CD4-positive, alpha-beta T cell (primary cell): ENCODE measurements at regions not wholly inside any gene's neighbourhood (a gene's known extent, or its start where the extent isn't known, plus 50 kb on each side); places are given as distances from the start of the nearest gene placed in this dataset.

Experiments used
- ATAC-seq: fragments of 200-7000 bp; cut with Tn5 transposase; one replicate; pipeline ENCODE4 v1.10.0; 2022; ENCODE audit warnings: mild to moderate bottlenecking; ENCODE audit not compliant: poor library complexity
- CTCF ChIA-PET: fragments of 350-600 bp; sonication (Branson Sonifier 250); formaldehyde crosslinking; loops from one replicate; lab custom pipeline; 2021; ENCODE audit warnings: antibody characterized with exemption, inconsistent platforms; lab: Charles Lee
- POLR2A ChIA-PET: fragments of 350-600 bp; sonication (Branson Sonifier 250); formaldehyde crosslinking; loops from one replicate; lab custom pipeline; 2021; ENCODE audit warnings: antibody characterized with exemption, inconsistent platforms; lab: Charles Lee
- DNase-seq, 14 experiments: peaks; one replicate each; pipeline ENCODE4 v3.0.0-alpha.2; 2013 to 2020; ENCODE audit warnings: mixed read lengths in 2 of 14
- H3K27ac ChIP-seq, 2 donors: one replicate each; pipeline versions ENCODE4 v1.5.1 to v1.7.0; 2013; ENCODE audit warnings: low read length in 2 of 2, low read depth in 1 of 2, mild to moderate bottlenecking in 1 of 2
- H3K27me3 ChIP-seq, 2 experiments: 1 replicate in 1 of 2; 2 replicates in 1 of 2; pipeline versions ENCODE4 v1.6.1 to v1.7.0; 2013; ENCODE audit warnings: low read length in 2 of 2, control low read depth in 1 of 2, mild to moderate bottlenecking in 1 of 2, moderate library complexity in 1 of 2; ENCODE audit not compliant: insufficient read depth in 2 of 2, control insufficient read depth in 1 of 2
- H3K36me3 ChIP-seq: one replicate; pipeline ENCODE4 v1.6.1; 2013; ENCODE audit warnings: low read length, control low read depth; ENCODE audit not compliant: insufficient read depth
- H3K4me1 ChIP-seq: one replicate; pipeline ENCODE4 v1.6.1; 2013; ENCODE audit warnings: low read length, control low read depth; ENCODE audit not compliant: insufficient read depth
- H3K4me3 ChIP-seq: one replicate; pipeline ENCODE4 v1.5.1; 2013; ENCODE audit warnings: mild to moderate bottlenecking, low read length, moderate library complexity
- H3K9me3 ChIP-seq, 2 experiments: 1 replicate in 1 of 2; 2 replicates in 1 of 2; pipeline versions ENCODE4 v1.6.1 to v1.7.0; 2013; ENCODE audit warnings: low read length in 2 of 2, mild to moderate bottlenecking in 2 of 2, control low read depth in 1 of 2, moderate library complexity in 1 of 2; ENCODE audit not compliant: control insufficient read depth in 1 of 2, insufficient read depth in 1 of 2
- H3K27ac Mint-ChIP-seq: one replicate; pipeline ENCODE4 v1.8.0; 2020; ENCODE audit warnings: mixed read lengths
- H3K27me3 Mint-ChIP-seq: one replicate; pipeline ENCODE4 v1.8.0; 2021; ENCODE audit warnings: mixed read lengths
- H3K36me3 Mint-ChIP-seq: one replicate; pipeline ENCODE4 v1.8.0; 2021; ENCODE audit warnings: low read depth, mixed read lengths
- H3K4me1 Mint-ChIP-seq: one replicate; pipeline ENCODE4 v1.8.0; 2021; ENCODE audit warnings: low read depth, mixed read lengths
- H3K4me3 Mint-ChIP-seq: one replicate; pipeline ENCODE4 v1.8.0; 2020; ENCODE audit warnings: mild to moderate bottlenecking, mixed read lengths
- H3K9me3 Mint-ChIP-seq: one replicate; pipeline ENCODE4 v1.8.0; 2020; ENCODE audit warnings: mixed read lengths
- CTCF ChIP-seq: fragments of 200-600 bp; IDR thresholded peaks from one replicate; pipeline ENCODE4 v1.8.0; 2022; ENCODE audit warnings: antibody characterized with exemption, mild to moderate bottlenecking
- intact Hi-C, 2 experiments: fragments of 100-400 bp; cut with DNase I in 1 of 2; cut with micrococcal nuclease in 1 of 2; formaldehyde crosslinking; loops; one replicate each; pipeline versions ENCODE4 v1.15.1 to v1.9.0; 2023 to 2025; cut with DNase I, micrococcal nuclease

GRCh38 chr5:107248066-107248695 is 422.6 kb downstream of the EFNA5 start:
- Mint-ChIP-seq H3K4me1 (no peaks in the 10 kb centered on the region), H3K4me3 (no peak overlapping the region), H3K9me3 (no peaks in the 10 kb centered on the region), H3K27ac (no peak overlapping the region), H3K27me3 (no peaks in the 10 kb centered on the region), H3K36me3 (no peaks in the 10 kb centered on the region)
- Histone ChIP-seq H3K27ac (no peak overlapping the region), H3K4me3 (no peak overlapping the region), H3K4me1 (no peaks in the 10 kb centered on the region), H3K36me3 (no peaks in the 10 kb centered on the region), H3K9me3 (no peaks in the 10 kb centered on the region), H3K27me3 (no peaks in the 10 kb centered on the region)
- intact Hi-C loops = no loop called here
- DNase-seq = peak in 5 of 14 experiments; percentile 2 to 45 (median 31)
- POLR2A ChIA-PET = no interaction called here
- ATAC-seq = no peak
- TF ChIP-seq CTCF = peak; percentile 31
- CTCF ChIA-PET = no interaction called here

GRCh38 chr5:107247427-107247826 is 423.3 kb downstream of the EFNA5 start:
- POLR2A ChIA-PET = no interaction called here
- H3K27me3 Mint-ChIP-seq = no peaks in the 10 kb centered on the region
- H3K27ac ChIP-seq = no peak overlapping the region
- H3K27ac Mint-ChIP-seq = no peak overlapping the region
- intact Hi-C loops = no loop called here
- no peaks in the 10 kb centered on the region for H3K27me3 ChIP-seq
- no peaks in the 10 kb centered on the region for H3K36me3 ChIP-seq
- H3K4me3 ChIP-seq = no peak overlapping the region
- no peak overlapping the region for H3K4me3 Mint-ChIP-seq
- H3K9me3 Mint-ChIP-seq = no peaks in the 10 kb centered on the region
- no peaks in the 10 kb centered on the region for H3K36me3 Mint-ChIP-seq
- H3K4me1 ChIP-seq = no peaks in the 10 kb centered on the region
- ATAC-seq = no peak
- CTCF ChIA-PET = no interaction called here
- no peaks in the 10 kb centered on the region for H3K9me3 ChIP-seq
- DNase-seq = peak in 1 of 14 experiments; percentile 14
- no peak for TF ChIP-seq CTCF
- no peaks in the 10 kb centered on the region for H3K4me1 Mint-ChIP-seq

- Mint-ChIP-seq H3K9me3 (no peaks in the 10 kb centered on the region), H3K27ac (no peak overlapping the region), H3K4me1 (no peaks in the 10 kb centered on the region), H3K27me3 (peaks cover 5% of the 10 kb centered on the region), H3K4me3 (no peak overlapping the region), H3K36me3 (no peaks in the 10 kb centered on the region)
- H3K27me3 ChIP-seq = no peaks in the 10 kb centered on the region
- POLR2A ChIA-PET = no interaction called here
- H3K9me3 ChIP-seq = no peaks in the 10 kb centered on the region
- CTCF ChIA-PET = no interaction called here
- DNase-seq (no peak), ATAC-seq (no peak)
- no peak overlapping the region for H3K27ac ChIP-seq
- no peaks in the 10 kb centered on the region for H3K4me1 ChIP-seq
- H3K36me3 ChIP-seq = no peaks in the 10 kb centered on the region
- intact Hi-C loops = no loop called here
- TF ChIP-seq CTCF = no peak
- no peak overlapping the region for H3K4me3 ChIP-seq
Observed at GRCh38 chr5:107243220-107243579, 427.5 kb downstream of the EFNA5 start.
